ENCODE measurements at regions not wholly inside any gene's neighbourhood (a gene's known extent, or its start where the extent isn't known, plus 50 kb on each side); places are given as distances from the start of the nearest gene placed in this dataset.

DNA sequence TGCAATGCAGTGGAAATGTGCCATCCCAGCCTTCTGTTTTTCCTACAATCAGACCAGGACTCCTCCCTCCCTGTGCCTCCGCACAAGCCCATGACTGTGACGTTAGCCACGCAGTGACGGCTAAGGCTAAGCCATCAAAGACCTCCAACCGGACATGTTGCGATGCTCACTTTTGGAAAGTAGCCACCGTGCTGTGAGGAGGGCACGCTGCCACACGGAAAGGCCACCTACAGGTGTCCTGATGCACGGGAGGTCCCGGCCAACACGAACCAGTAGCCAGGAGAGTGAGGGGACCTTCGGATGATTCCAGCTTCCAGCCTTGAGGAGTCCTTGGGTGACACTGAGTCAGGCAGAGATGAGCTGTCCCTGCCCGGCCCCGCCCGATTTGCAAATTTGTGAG, 53.9 kb downstream of the FOXL1 start:
- DNase-seq, result no peak

- no peak for DNase-seq
Observed at GRCh38 chr16:86632944-86633343, 54.6 kb downstream of the FOXL1 start.

DNA sequence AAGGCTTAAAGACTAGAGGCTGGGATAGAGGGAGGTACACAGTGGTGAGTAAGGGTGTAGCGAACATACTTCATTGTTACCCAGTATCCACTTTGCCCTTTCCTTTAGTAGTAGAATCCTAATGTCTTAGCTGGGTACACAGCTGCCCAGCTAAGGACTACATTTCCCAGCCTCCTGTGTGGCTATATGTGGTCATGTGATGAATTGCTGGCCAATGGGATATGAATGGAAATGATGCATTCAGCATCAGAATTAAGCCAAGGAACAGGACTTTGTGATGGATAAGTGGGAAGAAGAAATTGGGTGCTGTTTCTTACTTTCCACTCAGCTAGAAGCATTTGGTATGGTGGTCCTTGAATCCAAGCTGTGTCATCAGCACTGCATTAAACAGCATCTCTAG, 55.9 kb downstream of the FOXL1 start:
- DNase-seq, result no peak

DNA sequence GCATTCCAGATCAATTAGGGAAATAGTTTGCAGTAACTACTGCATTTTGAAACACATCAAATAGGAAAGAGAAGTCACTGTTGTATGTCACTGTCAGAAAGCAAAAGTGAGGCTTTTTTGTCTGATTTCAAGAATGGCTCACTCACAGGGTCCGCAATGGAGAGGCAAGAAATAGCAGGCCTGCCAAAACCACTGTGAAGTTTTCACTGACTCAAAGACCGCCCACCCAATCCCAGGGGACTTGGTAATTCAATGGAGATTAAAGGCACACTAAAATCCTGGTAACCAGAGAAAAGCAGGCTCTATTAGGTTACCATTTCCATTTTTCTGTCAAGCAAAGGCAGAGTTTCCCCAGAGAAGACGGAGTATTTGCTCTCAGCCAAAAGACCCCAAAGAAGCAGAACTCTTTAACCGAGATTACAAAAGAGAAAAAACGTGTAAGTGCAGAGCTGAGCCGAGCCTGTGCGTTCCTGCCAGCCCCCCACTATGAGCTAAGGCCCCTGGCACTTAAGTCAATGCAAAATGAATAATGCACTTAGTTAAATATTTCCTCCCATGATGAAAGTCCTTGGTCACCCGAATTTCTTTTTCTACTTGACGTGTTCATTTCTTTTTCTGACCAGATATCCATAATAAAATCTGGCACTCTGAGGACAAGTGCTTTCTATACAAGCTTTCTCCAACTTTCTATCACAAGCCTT, 57.0 kb downstream of the FOXL1 start:
- DNase-seq, result no peak

DNA sequence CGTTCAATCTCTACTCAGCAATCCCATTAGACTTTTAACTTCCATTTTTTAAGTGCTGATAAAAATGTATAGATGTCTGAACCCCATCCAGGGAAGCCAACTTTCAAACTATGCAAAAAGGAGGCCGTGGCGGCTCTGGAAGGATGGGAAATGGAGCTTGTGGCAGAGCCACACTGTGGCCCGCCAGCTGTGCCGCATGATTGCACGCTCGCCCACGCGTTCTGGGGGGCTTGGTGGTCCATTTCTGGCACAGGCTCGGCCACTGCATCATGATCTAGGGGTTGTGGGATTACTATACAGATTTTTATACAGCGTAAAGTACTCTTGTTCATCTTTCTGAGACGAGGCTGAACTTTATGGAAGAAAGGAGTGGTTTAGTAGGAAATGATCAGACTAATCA, 57.6 kb downstream of the FOXL1 start:
- no peak for DNase-seq

DNA sequence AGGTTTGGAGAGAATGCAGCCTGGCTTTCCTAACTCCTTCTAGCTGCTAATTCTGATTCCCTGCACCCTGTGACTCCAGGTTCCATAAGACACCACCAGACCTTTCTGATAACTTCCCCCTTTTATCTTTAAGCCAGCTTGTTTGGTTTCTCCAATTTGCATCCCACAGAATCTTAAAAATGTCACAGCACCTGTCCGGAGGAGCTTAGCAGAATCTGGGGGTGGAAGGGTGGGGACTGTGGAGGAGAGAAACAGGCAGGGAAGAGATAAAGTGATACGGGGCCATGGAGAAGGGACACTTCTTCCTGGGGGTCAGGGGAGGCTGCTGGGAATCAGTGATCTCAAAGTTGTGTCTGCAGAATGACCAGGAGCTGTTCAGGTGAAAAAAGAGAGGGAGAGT, 59.4 kb downstream of the FOXL1 start:
- no peak for DNase-seq

- no peak for DNase-seq
Observed at GRCh38 chr16:86638642-86639041, 60.3 kb downstream of the FOXL1 start.

- DNase-seq, result no peak
Observed at GRCh38 chr16:86639354-86639753, 61.0 kb downstream of the FOXL1 start.

- DNase-seq, result no peak
Observed at GRCh38 chr16:86640265-86640843, 62.0 kb downstream of the FOXL1 start.

- no peak for DNase-seq
Observed at GRCh38 chr16:86642087-86642486, 63.7 kb downstream of the FOXL1 start.

DNA sequence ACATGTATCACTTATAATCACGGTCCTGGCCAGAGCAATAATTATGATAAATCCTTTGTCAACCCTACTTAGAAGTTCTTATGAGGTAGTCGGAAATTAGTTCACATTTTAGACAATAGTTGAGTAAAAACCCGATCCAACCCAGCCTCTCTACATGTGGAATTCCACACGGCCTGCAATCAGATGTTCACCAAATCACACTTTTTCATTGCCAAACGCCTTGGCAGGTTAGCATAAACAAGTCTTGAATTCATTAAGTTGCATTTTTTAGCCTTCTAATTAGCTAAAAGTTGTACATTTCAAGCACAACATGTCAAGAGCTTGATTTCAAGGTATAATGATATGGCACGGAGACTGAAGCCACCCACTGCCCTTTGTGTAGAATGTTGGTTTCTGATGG, 65.3 kb downstream of the FOXL1 start:
- DNase-seq, result no peak

DNA sequence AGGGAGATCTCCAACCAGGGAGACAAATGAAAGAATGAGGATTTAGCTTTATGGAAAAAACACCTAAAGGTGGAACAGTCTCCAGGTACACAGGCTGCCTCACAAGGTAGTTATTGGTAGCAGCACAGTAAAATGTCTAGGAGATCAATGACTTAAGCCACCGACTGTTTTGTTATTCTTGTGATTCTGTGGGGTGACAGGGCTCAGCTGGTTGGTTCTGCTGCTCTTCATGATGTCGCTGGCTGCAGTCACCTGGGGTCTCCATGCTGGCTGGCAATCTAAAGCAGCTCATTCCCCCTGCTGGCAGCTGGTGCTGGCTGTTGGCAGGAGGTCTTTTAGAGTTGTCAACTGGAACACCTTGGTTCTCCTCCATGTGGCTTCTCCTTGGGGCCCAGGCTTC, 69.2 kb downstream of the FOXL1 start:
- no peak for DNase-seq

- DNase-seq, result no peak
Observed at GRCh38 chr16:86649875-86650274, 71.5 kb downstream of the FOXL1 start.

GRCh38 chr16:86651013-86651627, 72.8 kb downstream of the FOXL1 start:
- no peak for DNase-seq

DNA sequence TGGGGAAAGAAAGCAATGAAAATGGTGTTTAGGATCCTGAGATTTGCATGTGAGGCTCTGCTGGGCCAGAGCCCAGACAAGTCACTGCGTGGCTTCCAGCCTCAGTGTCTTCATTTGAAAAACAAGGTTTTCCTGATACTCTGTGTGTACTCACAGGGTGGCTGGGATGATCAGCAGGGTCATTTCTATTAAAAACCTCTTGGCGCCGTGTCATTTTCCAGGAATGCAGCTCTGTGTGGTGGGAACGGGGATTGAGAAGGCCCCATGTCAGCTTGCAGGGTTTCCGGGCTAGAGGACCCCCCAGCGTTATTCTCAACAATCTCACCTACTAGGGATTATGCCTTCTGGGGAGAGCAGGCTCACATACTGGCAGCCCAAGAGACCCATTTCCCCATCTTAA, 73.5 kb downstream of the FOXL1 start:
- no peak for DNase-seq

- no peak for DNase-seq
Observed at GRCh38 chr16:86653285-86654006, 75.1 kb downstream of the FOXL1 start.

DNA sequence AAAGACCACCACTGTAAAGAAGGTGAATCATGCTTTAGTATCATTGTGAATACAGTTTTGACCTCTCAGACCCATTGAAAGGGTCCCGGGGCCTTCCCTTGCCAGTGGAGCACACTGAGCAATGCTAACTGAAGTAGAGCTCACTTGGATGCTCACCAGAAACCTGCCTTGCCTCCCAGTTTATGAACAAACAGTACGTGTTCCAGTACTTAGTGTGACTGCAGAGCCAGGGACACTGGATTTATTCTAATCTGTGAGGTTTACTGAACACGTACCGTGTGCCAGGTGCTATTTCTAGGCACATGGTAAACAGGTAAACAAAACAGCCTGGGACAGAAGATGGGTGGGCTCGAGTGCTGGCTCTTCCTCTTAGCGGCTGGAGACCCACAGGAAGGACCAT, 79.6 kb downstream of the FOXL1 start:
- no peak for DNase-seq

DNA sequence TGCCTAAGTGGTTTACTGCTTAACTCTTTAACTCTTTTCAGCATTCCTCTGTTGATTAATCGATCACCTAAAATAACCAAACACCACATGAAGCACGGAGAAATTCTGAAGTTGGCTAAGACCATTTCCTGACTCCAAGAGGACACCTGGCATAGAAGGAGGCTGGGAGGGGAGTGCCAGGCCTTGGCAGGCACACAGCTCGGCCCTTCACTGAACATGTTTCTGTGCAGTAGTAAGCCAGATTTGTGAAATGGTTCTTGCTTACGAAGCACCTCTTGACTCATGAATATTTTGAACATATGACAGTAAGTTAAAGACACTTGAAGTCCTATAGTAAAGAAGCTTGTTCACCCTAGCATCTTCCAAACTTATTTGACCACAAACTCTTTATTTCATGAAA, 82.3 kb downstream of the FOXL1 start:
- no peak for DNase-seq

GRCh38 chr16:86661706-86662105, 83.4 kb downstream of the FOXL1 start:
- DNase-seq, result no peak

DNA sequence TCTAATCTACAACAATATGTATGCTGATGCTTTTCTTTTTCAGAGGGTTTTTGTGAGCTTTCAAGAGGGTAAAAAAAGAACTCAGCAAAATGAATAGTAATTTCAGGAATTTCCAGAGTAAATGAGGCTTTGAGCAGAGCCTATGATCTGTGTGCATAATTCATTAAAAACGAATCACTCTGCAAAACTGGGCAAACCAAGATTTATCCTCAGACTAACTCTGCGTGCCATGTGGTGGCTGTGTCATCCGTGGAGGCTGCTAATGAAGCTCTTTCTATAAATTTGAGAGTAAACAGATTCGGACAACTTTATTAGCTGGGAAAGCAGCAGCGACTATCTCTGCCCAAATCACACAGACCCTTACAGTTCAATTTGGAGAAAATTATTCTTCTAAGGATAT, 83.8 kb downstream of the FOXL1 start:
- no peak for DNase-seq

DNA sequence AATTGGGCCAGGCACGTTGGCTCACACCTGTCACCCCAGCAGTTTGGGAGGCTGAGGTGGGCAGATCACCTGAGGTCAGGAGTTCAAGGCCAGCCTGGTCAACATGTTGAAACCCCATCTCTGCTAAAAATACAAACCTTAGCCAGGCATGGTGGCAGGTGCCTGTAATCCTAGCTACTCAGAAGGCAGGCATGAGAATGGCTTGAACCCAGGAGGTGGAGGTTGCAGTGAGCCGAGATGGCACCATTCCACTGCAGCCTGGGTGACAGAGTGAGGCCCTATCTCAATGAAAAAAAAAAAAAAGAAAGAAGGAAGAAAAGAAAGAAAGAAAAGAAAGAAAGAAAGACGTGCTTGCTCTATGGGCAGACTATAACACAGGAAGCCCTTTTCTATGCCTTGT, 84.4 kb downstream of the FOXL1 start:
- DNase-seq, result no peak

- no peak for DNase-seq
Observed at GRCh38 chr16:86663685-86664521, 85.6 kb downstream of the FOXL1 start.

Data from NCI-H2081 (cell line).